Spinal cord (tissue), 9 donors: ENCODE measurements at regions not wholly inside any gene's neighbourhood (a gene's known extent, or its start where the extent isn't known, plus 50 kb on each side); places are given as distances from the start of the nearest gene placed in this dataset.
"Not testable (repeated sequence)": the region's sequence is repeated elsewhere in the genome, so short reads cannot be mapped to it uniquely, and the experiment has no call there.

Source experiments
- DNase-seq, 6 donors: peaks; one replicate each; pipeline versions ENCODE4 v3.0.0 to v3.0.0-alpha.2; 2013 to 2015; ENCODE audit warnings: low spot score in 6 of 6, low read depth in 4 of 6
- H3K27ac ChIP-seq: one replicate; pipeline ENCODE4 v1.5.1; 2013; ENCODE audit warnings: low read depth, low read length, control low read depth
- H3K27me3 ChIP-seq: one replicate; pipeline ENCODE4 v1.6.1; 2013; ENCODE audit warnings: low read length; ENCODE audit not compliant: control insufficient read depth, insufficient read depth
- H3K36me3 ChIP-seq: one replicate; pipeline ENCODE4 v1.6.1; 2013; ENCODE audit warnings: low read length; ENCODE audit not compliant: control insufficient read depth, insufficient read depth
- H3K4me1 ChIP-seq: one replicate; pipeline ENCODE4 v1.6.1; 2013; ENCODE audit warnings: low read length; ENCODE audit not compliant: control insufficient read depth, insufficient read depth
- H3K4me3 ChIP-seq: one replicate; pipeline ENCODE4 v1.5.1; 2013; ENCODE audit warnings: low read depth, low read length, control low read depth
- H3K9me3 ChIP-seq: one replicate; pipeline ENCODE4 v1.6.1; 2013; ENCODE audit warnings: low read length; ENCODE audit not compliant: control insufficient read depth, insufficient read depth
- WGBS: methylation state at CpG from one replicate; pipeline ENCODE4 v1.1.5; 2013; ENCODE audit warnings: missing lambda C conversion rate; ENCODE audit not compliant: insufficient coverage; 5-methylcytosine and 5-hydroxymethylcytosine counted together
- donor health status: healthy.

DNA sequence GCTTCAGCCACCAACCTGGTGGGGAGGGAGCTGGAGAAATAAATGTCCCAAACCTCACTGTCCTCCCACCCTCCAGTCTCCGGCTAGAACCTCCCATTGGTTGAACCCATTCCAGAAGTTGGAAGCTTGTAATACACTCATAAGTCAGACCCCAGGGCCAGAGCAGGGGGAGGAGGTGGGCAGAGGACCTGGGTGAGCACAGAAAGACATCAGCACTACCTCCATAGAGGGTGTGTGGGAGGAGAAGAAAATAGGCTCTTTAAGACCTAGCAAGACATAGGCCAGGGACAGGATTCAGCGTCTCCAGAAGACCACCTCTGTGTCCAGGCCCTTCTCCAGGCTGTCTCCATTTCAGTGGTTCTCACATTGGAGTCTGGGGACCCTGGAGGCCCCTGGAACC is 73.3 kb upstream of the TOP1 start:
- H3K9me3 ChIP-seq = no peaks in the 10 kb centered on the region
- 100% methylated on average over 1 of the region's 2 CpGs for WGBS
- H3K36me3 ChIP-seq = no peaks in the 10 kb centered on the region
- DNase-seq = no peak
- H3K4me1 ChIP-seq = peaks cover 8% of the 10 kb centered on the region
- H3K27ac ChIP-seq = no peak overlapping the region
- H3K4me3 ChIP-seq = no peak overlapping the region
- peaks cover 2% of the 10 kb centered on the region for H3K27me3 ChIP-seq

DNA sequence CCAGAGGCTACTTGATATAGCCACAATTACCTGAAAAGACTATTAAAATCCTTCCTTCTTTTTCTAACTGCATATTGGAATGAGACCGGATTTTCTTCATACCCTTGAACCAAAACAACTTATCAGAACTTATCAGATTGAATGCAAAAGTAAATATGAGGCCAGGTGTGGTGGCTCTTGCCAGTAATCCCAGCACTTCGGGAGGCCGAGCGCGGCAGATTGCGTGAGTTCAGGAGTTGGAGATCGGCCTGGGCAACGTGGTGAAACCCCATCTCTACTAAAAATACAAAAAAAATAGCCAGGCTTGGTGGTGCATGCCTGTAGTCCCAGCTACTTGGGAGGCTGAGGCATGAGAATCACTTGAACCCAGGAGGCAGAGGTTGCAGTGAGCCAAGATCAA is 72.8 kb upstream of the TOP1 start:
- H3K4me3 ChIP-seq, H3K27ac ChIP-seq, H3K9me3 ChIP-seq, H3K36me3 ChIP-seq, H3K27me3 ChIP-seq, DNase-seq: not testable (repeated sequence)
- H3K4me1 ChIP-seq = peaks cover 10% of the 10 kb centered on the region
- no CpG with 5 or more reads among the region's 8 CpGs for WGBS

DNA sequence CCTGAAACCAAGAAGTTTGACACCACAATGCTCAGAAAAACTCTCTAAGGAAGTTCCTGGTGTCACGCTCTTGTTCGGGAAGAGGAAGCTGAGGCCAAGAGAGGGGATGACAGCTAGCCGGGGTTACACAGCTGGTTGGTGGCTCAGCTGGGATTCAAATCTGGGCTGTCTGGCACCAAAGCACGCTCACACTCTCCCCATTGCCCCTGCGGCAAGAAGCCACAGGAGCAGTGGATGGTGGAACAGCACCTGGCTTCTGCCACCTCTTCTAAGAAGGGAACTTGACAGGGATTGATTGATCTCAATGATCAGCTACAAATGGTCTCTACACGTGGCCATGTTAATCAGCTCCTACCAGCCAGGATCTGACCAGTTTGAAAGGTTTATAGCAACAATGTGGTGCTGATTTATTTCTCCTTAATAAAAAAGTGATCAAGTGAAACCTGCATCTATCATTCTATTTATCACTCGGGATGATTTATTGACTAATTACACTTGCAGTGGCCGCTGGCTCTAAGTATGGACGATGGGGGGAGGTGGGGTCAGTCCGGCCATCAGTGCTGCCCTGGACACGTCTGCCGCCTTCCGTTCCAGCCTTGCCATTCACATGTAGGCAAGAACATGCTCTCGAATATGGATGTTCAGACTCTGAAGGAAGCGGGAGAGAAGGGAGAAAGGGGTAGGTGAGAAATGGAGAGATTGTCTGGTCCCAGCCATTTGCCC is 71.9 kb upstream of the TOP1 start:
- Histone ChIP-seq H3K36me3 (no peaks in the 10 kb centered on the region), H3K27ac (no peak overlapping the region), H3K9me3 (no peaks in the 10 kb centered on the region), H3K4me1 (peaks cover 8% of the 10 kb centered on the region), H3K27me3 (peaks cover 2% of the 10 kb centered on the region), H3K4me3 (no peak overlapping the region)
- DNase-seq = peak in 1 of 6 donors; percentile 21
- WGBS = 62% methylated on average over 5 of the region's 15 CpGs

DNA sequence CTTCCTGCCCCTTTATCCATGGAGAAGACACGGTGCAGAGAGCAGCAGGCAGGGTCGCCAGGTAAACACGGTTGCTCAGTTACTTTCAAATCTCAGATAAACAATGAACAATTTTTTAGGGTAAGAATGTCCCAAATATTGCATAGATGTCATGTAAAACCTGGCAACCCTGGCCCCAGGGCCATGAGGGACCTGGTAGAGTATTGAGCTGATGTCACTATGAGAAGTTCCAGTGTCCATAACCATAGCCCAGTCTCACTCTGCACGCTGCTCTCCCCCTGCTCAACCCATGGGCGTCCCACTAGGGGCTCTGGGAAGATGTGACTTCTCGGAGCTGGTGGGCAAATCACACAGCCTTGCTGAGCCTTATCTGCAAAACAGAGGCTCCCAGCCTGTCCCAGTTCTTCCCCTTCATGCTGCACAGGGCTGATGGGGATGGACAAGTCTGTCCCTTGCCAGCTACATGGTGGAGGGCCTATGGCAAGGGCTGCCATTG is 71.3 kb upstream of the TOP1 start:
- Histone ChIP-seq H3K4me1 (peaks cover 6% of the 10 kb centered on the region), H3K9me3 (no peaks in the 10 kb centered on the region), H3K4me3 (no peak overlapping the region), H3K27me3 (peaks cover 2% of the 10 kb centered on the region), H3K36me3 (no peaks in the 10 kb centered on the region), H3K27ac (no peak overlapping the region)
- no peak for DNase-seq
- WGBS = 96% methylated on average over 3 of the region's 6 CpGs

DNA sequence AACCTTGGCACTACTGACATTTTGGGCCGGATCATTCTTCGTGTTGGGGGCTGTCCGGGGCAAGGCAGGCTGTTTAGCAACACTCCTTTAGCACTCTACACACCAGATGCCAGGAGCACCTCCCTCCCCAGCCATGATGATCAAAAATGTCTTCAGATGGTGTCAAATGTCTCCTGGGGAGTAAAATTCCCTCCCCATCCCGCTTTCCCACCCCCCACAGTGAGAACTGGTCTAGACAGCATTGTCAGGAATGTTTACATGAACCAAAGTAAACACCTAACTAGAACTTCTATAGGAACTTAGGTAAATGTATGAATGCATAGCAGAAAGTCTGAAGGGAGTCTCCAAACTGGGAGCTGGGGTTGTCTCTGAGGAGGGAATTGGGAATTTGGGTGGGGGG is 70.0 kb upstream of the TOP1 start:
- Histone ChIP-seq H3K36me3 (no peaks in the 10 kb centered on the region), H3K27me3 (no peaks in the 10 kb centered on the region), H3K27ac (no peak overlapping the region), H3K4me1 (peaks cover 8% of the 10 kb centered on the region), H3K9me3 (no peaks in the 10 kb centered on the region), H3K4me3 (no peak overlapping the region)
- DNase-seq = no peak
- WGBS = no CpG with 5 or more reads among the region's 4 CpGs

DNA sequence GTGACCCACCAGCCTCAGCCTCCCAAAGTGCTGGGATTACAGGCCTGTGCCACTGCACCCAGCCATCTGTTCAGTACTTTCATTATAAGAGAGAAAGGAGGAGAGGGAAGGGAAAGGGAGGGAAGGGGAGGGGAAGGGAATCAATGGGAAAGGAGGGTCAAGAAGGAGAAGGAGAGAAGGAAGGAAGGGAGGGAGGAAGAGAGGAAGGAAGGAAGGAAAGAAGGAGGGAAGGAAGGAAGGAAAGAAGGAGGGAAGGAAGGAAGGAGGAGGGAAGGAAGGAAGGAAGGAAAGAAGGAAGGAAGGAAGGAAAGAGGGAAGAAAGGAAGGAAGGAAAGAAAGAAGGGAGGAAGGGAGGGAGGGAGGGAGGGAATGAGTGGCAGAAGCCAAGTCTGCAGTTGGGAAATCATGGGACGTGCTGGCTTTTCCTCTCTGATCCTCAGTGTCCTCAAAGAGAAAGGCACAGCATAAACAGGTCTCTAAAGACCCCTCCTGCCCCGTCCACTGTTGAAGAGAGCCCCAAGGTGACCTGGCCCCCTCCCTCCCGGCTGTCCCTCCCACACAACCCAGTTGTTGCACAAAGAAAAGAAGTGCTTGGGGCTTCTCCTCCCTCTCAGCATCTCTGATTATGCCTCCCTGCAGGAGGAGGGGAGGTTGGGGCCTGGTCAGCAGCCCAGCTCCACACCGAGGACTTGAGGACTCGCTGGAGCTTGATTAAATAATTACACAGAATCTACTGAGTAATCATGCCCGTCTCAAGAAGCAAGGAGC is 69.1 kb upstream of the TOP1 start:
- no peak overlapping the region for H3K4me3 ChIP-seq
- no CpG with 5 or more reads among the region's 6 CpGs for WGBS
- no peak for DNase-seq

DNA sequence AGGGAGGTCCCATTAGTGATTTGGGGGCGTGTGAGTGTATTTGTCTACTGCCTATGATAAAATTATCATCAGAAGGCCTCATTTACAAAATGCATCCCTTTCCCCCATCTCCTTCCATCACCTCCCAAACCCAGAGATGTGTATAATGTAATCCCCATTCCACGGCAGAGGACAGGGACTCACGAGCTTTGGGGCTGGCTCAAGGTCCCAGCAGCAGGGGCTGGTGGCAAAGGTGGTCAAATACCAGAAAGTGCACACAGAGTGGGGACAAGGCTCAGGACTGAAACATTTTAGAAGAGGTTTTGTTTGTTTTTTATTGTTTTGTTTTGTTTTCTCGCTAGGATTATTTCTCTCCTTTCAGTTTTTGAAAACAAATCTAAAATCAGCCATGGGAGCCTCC is 68.5 kb upstream of the TOP1 start:
- DNase-seq = no peak
- Histone ChIP-seq H3K36me3 (no peaks in the 10 kb centered on the region), H3K4me3 (no peak overlapping the region), H3K27ac (no peak overlapping the region), H3K27me3 (no peaks in the 10 kb centered on the region), H3K9me3 (no peaks in the 10 kb centered on the region), H3K4me1 (peaks cover 8% of the 10 kb centered on the region)
- 92% methylated on average over 2 of the region's 4 CpGs for WGBS

More for the DNA sequence above, 69.1 kb upstream of the TOP1 start:
- Histone ChIP-seq H3K27me3 (no peaks in the 10 kb centered on the region), H3K36me3 (no peaks in the 10 kb centered on the region), H3K27ac (no peak overlapping the region), H3K9me3 (no peaks in the 10 kb centered on the region), H3K4me1 (peaks cover 8% of the 10 kb centered on the region)

DNA sequence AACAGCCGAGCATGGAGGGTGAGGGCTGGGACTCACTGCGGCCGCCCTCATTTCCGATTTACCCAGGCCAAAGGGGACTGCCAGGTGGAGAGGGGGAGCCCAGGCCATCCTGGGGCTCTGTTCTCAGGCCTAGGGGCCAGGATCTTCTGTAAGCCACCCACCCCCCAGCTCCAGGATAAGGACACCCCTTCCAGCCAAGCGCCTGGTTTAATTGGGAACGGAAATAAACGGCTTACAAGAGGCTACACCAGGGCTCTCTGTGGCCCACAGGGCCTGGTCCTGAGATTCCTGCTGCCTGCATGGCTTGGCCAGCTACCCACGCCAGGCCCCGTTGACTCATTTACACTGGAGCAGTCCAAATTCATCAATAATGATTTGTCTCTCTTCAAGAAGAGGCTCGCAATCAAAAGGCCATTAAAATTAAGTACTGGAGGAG is 68.1 kb upstream of the TOP1 start:
- DNase-seq = no peak
- 72% methylated on average over 7 of the region's 10 CpGs for WGBS
- H3K4me1 ChIP-seq = peaks cover 8% of the 10 kb centered on the region
- no peaks in the 10 kb centered on the region for H3K36me3 ChIP-seq
- H3K27me3 ChIP-seq = no peaks in the 10 kb centered on the region
- H3K4me3 ChIP-seq = no peak overlapping the region
- no peak overlapping the region for H3K27ac ChIP-seq
- no peaks in the 10 kb centered on the region for H3K9me3 ChIP-seq

DNA sequence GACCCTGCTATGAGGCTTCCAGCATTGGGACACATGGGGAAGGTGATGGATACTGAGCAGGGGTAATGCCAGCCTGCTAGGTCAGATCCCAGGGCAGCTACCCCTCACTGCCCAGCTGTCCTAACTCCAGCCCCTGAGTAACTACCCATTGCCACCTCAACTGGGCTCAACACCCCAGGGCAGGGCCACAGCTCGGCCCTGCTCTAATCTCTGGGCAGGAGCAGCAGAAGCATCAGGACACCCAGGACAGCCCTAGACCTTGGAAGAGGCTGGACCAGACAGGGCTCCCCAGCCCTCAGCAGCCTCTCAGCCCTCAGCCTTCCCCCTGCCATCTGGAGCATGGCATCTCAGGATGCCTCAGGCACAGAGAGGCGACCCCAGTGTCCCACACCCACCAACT is 67.4 kb upstream of the TOP1 start:
- Histone ChIP-seq H3K4me3 (no peak overlapping the region), H3K4me1 (peaks cover 8% of the 10 kb centered on the region), H3K36me3 (no peaks in the 10 kb centered on the region), H3K27me3 (no peaks in the 10 kb centered on the region), H3K9me3 (no peaks in the 10 kb centered on the region), H3K27ac (no peak overlapping the region)
- no peak for DNase-seq
- WGBS = 100% methylated on average over 2 of the region's 2 CpGs
